HS-5 (cell line): ENCODE measurements at regions not wholly inside any gene's neighbourhood (a gene's known extent, or its start where the extent isn't known, plus 50 kb on each side); places are given as distances from the start of the nearest gene placed in this dataset.

Source experiments
- DNase-seq: peaks from one replicate; pipeline ENCODE4 v3.0.0-alpha.2; 2012; ENCODE audit warnings: low read depth

DNA sequence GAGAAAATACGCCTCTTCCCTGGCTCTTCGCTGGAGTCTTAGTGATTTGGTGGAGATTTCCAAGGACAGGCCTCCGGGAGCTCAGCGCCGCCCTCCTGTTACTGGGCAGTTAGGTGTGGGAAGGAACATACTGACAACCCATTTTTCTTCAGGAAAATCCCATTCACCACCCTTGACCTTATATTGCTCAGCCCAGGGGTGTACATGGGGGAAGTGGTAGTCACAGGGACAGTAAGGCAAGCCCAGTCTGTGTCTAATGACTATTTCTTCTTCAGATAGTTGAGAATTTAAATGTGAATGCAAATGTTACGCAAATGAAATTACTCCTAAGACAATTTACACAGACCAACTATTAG, 119.4 kb downstream of the UQCRFS1 start:
- no peak for DNase-seq

DNA sequence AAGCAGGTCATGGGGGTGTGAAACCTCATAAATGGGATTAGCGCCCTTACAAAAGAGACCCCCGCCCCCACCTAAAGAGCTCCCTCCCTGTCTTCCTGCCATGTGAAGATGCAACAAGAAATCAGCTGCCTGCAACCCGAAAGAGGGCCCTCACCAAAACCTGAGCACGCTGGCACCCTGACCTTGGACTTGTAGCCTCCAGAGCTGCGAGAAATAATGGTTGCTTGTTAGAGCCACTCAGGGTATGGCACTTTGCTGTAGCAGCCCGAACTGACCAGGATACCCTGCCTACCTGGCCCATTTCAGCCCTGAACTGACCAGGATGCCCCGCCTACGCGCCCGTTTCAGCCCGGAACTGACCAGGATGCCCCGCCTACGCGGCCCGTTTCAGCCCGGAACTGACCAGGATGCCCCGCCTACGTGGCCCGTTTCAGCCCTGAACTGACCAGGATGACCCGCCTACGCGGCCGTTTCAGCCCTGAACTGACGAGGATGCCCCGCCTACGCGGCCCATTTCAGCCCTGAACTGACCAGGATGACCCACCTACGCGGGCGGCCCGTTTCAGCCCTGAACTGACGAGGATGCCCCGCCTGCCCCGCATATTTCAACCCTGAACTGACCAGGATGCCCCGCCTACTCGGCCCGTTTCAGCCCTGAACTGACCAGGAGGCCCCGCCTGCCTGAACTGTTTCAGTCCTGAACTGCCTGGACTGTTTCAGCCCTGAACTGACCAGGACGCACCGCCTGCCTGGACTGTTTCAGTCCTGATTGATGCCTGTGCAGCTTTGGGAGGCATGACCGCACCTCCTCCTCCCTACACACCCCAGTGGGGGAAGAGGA, 120.0 kb downstream of the UQCRFS1 start:
- no peak for DNase-seq

DNA sequence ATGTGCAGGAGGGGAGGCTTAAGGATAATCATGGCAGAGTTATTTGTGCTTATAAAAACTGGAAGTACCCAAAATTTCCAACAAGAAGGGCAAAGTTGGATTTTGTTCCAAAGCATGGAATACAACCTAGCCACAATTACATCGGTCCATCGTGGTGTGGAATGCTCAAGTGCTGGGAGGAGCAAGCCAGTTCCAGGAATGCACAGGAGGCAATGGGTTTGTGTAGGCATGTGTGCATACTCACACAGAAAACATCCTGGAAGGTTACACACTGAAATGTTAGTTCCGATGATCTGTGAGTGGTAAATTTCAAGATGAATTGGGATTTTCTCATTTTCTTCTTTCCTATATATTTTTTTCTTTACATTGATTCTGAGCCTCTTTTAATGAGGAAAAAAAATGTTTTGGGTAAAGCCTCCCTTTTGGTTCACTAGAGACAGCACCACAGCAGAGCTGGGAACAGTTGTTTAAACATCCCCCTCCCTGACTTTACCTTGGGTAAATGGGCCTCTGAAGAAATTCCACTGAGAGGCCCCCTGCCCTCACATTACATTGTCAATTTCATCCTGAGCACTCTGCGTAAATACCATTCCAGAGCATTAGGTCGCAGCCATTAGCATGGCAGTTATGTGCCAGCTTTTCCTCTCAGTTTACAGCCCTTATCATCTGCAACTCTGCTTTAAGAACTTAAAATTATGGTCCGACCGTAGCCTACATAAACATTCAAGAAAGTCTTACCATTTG, 122.0 kb downstream of the UQCRFS1 start:
- DNase-seq: no peak

DNA sequence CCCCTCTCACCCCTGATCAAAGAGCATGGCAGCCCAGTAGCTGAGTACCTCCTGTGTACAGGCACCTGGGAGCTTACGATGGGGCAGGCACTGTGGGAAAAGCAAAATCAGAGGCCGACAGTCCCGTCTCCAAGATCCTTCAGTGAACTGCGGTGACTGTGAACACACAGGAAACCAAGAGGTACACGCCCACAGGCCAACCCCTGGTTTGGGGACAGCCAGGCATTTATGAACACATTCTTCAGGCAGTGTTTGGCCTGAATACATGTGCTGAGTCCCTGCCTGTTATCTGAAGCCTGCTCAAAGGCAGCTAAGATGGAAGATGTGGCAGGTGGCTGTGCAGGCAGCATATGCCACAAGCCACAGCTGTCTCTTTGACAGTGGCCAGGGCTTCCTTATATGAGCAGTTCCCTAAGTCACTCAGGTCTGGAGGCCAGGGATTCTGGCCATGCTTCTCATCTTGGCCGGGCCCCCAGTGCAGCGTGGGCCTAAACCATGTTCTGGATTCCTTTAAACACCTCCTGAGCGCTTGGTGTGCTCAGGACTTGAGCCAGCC, 123.6 kb downstream of the UQCRFS1 start:
- no peak for DNase-seq

DNA sequence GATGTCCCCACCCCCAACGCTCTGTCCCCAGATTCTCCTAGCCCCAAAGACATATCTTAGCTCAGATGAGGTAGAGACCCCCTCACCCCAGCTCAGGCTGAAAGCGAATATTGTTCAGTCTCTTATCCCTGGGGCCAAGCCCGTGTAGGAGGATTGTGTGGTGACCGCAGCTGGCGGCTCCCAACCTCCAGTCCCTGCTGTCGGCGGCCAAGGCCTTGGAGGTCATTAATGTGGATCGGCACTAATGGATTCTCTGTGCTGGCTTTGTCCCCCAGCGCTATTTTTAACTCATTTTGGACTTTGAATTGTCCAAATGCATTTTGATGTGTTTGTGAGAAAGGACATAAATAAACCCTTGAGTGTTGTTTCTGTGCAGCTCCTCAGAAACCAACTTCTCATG, 124.2 kb downstream of the UQCRFS1 start:
- no peak for DNase-seq

DNA sequence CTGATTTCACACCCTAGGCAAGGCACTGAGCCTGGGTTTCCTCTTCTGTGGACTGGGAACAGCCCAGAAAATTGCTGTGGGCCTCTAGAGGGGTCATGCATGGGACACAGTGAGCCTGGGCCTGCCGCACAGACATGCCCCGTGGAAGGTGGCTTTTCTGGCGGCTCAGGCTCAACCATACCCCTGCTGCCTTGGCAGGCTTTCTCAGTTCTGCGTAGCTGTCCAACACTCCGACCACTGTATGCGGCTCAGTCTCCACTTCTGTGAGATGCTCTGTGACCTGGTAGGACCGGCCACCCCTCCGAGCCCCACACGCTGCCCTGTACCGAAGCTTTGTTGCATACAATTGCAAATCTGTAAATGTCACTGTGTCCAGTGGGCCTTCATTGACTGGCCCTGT, 126.3 kb downstream of the UQCRFS1 start:
- DNase-seq: no peak

DNA sequence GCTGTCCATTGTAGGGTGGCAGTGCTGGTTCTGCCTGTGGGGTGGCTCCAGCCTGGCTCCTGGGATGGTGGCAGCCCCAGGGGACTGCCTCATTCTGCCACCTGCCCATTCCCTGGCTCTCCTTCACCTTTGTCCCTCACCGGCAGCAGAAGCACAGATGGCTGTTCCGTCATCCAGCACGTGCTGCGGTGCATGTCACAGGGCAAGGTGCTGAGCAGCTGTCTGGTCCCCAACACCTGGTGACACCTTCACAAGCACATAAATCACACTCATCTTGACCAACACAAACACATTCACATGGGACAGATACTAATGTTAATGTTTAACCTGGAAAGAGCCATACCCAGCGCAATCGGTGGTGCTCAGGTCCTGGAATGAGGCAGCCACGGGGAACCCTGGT, 126.8 kb downstream of the UQCRFS1 start:
- DNase-seq: no peak

DNA sequence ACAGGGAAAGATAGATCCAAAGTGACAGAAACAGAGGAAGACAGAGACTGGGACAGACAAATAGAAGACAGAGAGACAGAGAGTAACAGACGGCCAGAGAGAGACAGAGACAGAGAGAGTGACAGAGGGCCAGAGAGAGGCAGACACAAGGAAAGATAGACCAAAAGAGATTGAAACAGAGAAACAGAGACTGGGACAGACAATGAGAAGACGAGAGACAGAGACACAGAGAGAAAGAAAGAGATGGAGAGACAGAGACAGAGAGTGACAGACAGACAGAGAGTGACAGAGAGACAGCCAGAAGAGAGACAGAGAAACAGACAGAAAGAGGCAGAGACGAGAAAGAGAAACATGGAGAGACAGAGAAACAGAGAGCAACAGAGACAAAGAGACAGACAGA, 127.3 kb downstream of the UQCRFS1 start:
- DNase-seq: no peak

DNA sequence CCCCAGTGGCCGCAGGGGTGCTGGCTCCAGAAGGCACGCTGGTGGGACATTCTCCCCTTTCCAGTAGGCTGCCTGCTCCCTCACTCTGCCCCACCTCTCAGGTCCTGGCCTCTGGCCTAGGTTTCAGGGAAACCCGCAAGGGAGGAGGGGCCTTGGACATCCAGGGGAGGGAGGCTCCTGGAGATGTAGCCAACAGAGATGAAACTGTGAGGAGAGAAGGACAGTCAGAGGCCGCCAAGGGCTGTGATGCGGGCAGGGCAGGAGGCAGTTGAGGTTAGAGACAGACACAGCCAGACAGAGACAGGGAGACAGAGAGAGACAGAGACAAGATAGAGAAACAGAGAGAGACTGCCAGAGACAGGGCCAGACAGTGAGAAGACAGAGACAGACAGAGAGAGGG, 127.7 kb downstream of the UQCRFS1 start:
- DNase-seq: no peak

DNA sequence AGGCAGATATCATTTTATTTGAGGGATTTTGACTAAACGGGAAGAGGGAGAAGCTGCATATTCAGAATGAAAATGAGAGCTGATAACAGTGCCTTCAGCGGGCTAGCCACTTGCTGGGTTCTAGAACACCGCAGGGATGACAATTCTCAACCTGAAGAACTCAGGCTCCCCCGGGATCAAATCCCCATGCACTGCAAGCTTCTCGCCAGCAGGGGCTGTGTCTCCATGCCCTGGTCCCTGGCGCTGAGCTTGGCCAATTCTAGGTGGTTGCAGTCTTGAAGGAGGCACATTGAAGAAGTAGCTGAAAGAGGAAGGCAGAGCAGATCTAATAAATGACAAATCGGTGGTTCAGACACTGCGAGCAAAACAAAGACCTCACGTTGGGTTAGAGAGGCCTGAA, 128.7 kb downstream of the UQCRFS1 start:
- no peak for DNase-seq

DNA sequence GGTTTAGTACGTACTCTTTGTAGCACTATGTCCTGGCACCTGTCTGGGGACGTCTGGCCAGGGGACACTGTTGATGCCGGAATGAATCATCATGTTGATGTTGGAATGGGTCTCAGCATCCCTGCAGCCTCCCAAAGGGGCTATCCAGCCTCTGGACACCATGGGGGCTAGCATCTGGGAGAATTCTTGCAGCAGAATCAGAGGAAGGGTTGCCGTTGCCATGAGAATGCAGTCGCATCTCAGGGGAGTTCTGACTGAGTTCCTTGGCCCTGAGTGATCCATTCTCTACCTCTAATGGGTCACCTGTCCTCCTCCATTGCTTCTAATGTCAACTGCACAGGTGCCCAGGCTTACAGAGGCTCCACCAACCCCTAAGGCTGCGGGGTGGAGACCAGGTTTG, 129.1 kb downstream of the UQCRFS1 start:
- DNase-seq: no peak

DNA sequence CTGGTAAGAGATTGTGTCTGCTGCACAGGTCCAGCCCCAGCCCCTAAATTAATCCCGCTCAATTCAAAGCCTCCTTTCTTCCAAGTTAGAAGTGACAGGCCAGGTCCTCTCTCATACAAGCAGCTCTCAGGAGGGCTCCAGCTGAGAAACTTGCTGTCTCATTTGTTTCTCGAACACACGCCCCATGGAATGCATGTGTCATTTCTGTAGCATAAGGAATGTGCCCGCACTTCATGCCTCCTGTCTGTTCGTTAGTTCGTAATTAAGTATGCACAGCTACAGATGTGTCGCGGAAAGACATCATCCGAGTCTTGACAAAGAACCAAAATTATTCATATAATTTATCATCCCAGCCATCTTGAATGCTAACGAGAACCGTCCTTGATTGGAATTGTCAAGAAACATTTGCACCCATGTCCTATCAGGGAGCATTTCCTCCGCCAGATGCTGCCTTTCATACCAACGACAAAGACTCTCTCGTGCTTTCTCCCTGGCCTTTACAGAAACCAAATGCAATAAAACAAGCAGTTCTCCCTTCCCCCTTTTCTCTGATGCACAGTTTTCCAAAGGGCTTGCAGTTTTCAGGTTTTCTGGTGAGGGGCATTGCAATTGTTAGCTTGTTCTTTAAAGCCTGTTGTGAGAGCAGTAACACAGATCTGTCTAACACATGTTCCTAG, 133.5 kb downstream of the UQCRFS1 start:
- DNase-seq: no peak

DNA sequence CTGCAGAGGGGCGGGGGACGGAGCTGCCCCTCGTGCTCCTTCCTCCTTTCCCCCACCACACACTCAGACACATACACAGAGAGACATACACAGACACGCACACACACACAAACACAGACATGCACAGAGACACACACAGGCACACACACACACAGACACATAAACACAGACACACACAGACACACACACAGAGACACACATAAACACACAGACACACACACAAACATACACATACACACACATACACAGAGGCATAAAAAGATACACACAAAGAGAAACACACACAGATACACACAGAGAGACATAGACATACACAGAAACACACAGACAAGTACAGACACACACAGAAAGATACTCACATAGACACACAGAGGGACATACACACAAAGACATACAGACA, 136.0 kb downstream of the UQCRFS1 start:
- DNase-seq: no peak

DNA sequence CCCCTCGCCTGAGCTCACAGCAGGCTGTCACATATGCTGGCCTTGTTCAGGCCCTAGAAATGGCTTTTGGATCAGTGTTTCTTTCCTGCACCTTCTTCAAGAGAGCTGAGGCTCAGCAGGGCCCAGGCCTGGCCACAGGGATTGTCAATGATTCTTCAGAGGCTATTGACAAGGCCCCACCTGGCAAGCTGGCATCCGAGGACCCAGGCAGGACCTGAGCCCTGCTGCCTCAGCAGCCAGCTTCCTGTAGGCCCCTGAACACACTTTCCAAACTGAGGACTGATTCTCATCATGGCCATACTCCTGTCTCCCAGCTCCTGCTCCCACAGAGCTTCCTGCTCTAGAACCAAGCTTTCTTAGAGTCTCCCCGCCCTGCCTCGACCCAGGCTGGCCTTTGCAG, 136.8 kb downstream of the UQCRFS1 start:
- no peak for DNase-seq

DNA sequence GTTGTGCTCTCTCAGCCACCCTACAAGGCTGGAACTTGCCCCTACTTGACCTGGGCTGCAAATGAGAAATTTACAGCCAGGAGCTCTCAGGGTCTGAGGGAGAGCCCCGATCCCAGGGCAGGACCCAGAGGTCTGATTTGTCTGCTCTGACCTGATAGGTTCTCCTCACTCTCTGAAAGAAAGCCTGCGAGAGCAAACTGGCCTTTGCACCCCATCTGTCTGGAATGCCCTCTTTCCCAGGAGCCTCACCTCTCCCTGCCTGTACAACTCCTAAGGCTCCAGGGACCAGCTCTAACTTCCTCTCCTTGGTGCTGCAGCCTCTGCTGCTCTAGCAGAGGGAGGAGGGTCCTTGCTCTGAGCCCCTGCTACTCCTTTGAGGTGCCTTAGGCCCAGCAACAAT, 137.8 kb downstream of the UQCRFS1 start:
- no peak for DNase-seq

DNA sequence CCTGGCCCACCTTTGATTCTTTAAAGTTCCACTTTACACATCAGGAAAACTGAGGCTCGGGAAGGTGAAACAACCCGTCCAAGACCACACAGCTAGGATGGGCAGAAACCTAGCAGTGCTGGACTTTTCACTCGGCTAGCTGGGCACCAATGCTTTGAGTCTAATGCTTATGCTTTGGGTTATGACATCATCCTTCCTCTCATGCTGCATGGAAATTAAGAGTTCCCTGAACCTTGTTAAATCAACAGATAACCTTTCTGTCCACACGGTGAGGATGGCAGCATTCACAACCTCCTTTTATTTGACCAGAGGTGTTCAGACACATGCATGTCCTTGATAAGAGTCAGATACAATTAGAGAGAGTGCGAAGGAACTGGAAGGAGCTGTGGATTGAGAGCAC, 138.4 kb downstream of the UQCRFS1 start:
- no peak for DNase-seq

DNA sequence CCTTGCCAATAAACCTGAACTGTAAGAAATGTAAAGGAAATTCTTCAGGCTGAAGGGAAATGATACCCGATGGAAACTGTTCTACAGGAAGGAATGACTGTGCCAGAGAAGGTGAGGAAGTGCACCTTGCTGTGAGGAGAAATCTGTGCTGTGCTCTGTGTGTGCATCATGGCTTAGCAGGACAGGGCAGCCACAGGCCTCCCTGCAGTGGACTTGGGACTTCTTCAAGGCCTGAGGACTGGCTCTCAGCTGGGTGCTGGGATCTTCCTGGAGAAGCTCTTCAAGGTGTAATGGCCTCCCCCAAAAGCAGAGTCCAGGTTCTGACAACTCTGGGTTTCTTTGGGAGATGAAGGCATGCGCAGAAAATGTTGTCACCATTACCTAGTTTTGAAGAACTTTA, 145.1 kb downstream of the UQCRFS1 start:
- no peak for DNase-seq

DNA sequence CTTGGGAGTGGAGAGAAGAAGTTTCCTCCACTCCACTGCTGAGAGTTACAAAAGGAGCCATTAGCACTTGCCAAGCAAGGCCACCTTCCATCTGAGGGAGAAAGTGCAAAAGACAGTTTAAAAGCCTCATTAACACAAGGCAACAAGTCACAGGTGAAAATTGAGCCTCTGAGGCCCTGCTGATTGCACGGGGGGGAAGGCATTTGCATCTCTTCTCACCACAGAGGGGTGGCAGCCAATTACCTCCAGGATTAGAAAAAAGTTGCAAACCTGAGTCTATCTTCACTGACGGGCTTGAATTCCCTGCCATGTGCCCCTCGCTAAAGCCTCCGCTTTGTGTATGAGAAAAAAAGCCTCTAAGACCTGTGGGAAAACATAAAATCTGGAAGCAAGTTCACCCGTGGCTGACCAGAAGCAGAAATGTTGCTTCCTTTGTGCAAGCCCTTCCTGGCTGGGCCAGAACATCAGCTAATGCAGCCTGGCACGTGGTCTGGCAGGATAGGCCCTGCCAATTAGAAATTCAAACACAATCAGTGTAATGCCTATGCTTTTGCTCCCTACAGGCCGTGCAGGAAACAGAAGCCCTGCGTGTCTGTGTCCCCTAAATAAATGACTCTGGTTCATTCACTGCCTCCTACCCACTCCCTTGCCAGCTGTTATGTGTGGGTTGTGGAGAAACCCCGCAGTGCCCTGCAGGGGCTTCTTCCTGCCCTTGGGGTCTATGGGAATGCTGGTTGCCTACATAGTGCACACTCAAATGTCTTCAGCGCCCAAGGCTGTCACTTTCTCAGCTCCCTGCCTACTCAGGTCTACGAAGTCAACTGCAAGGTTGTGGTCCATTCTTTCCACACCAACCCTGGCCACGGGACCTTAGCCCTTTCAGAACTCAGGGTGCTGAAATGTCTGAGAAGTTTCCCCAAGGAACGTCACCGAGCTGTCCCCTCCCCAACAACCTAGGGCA, 150.2 kb downstream of the UQCRFS1 start:
- no peak for DNase-seq

DNA sequence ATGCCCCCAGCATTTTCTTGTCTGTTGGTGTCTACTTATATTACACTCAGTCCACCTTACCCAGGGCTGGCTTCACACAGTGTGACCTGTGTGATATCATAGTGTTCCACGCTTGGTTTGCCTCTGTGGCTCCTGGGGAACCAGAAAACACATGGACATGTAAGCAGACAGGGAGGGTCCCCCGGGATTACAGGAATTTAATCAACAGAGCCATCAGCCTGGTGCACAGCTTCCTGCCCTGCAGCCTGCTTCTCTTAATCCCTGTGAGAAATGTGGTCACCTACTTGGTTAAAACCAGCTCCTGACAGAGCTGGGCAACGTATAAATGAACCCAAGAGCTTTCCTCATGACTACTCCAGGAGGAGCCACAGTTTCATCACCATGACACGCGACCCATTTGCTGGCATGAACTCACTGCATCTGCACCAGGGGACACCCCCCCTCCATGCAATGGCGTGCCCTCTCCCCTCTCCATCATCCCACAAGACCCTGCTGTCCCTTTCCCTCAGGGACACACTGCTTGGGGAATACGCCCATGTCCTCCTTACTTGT, 152.1 kb downstream of the UQCRFS1 start:
- no peak for DNase-seq

DNA sequence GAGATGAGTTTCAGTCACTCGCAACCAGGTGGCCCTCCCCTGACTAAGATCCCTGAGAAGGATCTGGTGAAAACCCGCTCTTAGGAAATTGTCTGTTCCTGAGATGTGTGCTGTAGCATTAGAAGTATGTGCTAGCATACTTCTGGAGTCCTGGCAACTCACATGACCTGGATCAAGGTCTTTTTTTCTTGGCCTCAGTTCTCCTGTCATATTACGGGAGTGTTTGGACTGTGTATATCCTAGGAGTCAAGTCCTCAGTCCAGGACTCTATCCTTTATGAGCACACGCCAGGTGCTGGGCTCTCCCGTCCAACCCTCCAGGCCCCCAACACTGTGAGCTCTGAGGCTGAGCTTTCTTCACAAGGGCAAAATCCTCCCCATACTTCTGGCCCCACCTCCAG, 156.4 kb downstream of the UQCRFS1 start:
- no peak for DNase-seq

DNA sequence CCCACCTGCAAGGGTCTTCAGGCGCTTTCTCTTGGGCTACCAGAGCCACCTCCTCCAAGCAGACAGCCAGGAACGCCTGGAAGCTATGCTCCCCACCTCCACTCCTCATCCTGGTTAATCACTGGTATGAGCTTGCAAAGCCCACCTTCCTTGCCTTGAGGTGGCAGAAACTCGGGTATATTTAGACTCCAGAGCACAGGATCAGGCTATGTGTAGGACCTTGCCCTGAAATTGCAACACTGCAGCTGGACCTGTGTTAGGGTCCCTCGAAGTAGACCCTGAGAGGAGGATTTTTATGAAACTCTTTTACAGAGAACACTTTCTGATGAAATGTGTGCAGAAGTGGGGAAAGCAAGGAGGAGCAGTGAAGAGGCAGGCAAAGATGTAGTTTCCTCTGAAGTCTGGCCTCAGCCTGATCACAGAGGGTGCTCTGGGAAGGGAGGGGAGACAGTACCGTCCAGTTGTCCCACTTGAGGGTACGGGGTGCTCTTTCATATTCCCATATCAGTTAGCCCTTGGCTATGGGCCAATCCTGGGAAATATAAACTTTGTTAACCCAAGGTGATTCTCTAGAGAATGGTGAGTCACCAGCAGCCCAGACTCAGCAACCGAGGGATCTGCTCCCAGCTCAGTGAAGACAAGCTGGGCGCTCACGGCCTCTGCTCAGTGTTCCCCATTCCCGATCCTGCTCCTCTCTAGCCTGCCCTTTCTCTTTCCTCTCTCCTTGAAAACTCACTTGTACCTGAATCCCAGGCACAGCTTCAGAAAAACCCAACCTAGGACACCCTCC, 157.9 kb downstream of the UQCRFS1 start:
- no peak for DNase-seq
